ENCODE measurements at regions not wholly inside any gene's neighbourhood (a gene's known extent, or its start where the extent isn't known, plus 50 kb on each side); places are given as distances from the start of the nearest gene placed in this dataset.

DNA sequence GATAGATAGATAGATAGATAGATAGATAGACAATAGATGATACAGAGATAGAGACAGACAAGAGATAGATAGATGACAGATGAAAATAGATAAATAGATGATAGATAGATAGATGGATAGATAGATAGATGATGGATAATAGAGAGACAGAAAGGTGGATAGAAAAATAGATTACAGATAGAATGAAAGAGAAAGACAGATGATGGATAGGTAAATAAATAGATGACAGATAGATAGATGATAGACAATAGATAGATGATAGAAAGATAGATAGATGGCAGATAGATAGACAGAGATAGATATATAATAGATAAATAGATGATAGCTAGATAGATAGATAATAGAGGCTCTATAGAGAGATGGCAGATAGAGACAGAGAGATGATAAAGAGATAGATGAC, 523.0 kb downstream of the BCL11B start:
- no peak for ATAC-seq
- no peak for DNase-seq
- intact Hi-C loops (cut with DNase I, micrococcal nuclease) = no loop called here

DNA sequence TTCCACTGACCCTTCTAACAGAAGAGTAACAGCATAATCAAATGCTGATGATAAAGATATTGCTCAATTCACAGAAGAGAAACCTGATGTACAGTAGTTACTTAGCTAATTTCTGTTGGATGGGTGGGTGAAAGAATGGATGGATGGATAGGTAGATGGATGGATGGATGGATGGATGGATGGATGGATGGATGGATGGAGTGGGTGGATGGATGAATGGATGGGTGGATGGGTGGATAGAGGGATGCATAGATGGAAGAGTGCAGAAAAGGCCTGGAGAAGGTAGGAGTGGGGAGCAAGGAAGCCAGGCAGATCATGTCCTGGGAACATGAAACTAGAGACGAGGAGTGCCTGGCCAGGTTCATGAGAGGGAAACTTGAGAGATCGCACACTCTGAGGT, 520.9 kb downstream of the BCL11B start:
- intact Hi-C loops (cut with DNase I, micrococcal nuclease) = no loop called here
- ATAC-seq (no peak), DNase-seq (no peak)

DNA sequence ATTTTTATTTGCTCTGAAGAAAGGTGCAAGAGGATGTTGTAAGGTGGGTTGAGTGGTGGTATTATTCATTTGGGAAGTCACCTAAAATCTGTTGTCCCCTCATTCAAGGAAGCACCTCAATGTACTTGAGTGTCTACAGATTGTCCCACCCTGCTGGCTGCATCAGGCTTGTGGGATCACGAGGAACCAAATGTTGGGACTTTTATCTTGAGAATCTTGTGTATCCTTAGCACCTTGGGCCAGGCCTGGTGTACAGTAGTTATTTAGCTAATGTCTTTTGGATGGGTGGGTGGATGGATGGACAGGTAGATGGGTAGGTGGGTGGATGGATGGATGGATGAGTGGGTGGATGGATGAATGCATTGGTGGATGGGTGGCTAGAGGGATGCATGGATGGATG, 519.3 kb downstream of the BCL11B start:
- no peak for ATAC-seq
- intact Hi-C loops (cut with DNase I, micrococcal nuclease) = no loop called here
- no peak for DNase-seq

DNA sequence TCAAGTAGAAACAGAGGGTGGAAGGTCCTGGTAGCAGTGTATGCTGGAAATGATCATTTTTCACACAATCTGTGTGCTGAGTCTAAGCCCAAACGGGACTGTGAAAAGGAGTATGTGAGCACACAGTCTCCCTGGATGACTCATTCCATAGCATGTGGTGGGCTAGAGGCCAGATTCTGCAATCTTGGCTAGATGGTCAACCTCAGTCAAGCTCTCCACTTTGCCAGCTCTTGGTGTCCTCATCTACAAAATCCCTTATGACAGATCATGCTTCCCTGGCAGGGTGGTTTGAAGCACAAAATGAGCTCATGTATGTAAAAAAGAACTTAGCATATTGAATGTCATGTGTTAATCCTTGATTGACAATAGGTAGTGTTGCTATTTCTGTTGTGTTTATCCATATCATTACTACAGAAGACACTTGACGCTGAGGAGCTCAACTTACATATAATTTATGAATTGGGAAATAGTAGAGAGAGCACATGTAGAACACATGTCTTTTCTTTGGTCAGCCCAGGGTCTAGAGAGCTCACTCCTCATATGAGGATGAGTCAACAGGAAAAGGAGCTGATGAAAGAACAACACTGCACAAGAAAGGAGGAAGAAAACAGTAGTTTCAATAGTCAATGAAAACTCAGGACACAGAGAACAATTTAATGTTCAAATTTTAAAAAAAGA, 517.5 kb downstream of the BCL11B start:
- ATAC-seq (no peak), DNase-seq (no peak)
- intact Hi-C loops (cut with DNase I, micrococcal nuclease) = no loop called here

DNA sequence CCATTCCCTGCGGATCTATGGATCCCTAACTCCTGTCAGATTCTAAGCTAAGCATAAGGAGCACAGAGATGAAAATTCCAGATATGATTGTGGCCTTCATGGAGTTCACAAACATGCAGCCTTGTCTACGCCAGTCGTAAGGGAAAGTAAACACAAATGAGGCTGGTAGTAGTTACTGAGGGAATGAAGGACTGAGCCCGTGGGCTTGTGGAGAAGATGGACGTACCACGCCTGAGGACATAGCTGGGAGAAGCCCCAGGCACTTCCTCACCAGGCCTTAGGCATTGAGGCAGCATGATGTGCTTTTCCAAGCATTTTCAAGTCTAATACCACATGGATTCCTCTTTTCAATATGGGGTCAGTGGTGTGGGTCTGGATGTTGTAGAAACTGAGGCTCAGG, 515.2 kb downstream of the BCL11B start:
- intact Hi-C loops (cut with DNase I, micrococcal nuclease) = no loop called here
- ATAC-seq = no peak
- no peak for DNase-seq

DNA sequence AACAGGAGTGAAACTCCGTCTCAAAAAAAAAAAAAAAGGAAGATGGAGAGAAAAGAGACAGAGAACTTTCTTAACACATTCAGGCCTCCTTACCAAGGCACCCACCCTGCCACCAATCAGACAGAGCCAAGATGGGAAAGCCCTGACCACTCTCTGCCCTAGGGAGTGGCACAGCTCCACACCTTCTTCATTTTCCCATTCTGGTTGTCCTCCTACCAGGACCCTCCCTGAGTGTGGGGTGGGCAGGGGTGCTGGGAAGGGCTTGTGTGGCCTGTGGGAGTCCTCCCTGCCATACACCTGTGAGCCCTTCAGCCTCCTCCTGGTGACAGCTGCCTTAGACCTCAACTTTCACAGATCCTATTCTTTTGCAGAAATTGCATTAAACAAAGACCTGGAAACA, 513.6 kb downstream of the BCL11B start:
- DNase-seq (no peak), ATAC-seq (no peak)
- intact Hi-C loops (cut with DNase I, micrococcal nuclease) = no loop called here

DNA sequence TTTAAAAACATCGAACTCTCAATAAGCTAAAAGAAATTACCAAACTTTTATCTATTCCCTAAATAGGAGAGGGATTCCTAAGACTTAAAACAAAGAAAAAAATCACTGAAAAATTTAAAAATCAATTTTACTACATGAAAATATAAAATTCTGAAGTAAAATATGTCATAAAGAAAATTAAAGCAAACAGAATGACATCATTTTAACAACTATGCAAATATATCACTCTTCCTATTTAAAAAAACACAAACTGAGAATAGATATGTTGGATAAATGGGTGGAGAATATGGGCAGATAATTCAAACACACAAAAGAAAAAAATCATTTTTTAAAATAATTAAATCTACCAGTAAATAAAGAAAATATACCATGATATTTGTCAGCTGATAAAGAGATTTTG, 510.0 kb downstream of the BCL11B start:
- intact Hi-C loops (cut with DNase I, micrococcal nuclease) = no loop called here
- DNase-seq (no peak), ATAC-seq (no peak)

DNA sequence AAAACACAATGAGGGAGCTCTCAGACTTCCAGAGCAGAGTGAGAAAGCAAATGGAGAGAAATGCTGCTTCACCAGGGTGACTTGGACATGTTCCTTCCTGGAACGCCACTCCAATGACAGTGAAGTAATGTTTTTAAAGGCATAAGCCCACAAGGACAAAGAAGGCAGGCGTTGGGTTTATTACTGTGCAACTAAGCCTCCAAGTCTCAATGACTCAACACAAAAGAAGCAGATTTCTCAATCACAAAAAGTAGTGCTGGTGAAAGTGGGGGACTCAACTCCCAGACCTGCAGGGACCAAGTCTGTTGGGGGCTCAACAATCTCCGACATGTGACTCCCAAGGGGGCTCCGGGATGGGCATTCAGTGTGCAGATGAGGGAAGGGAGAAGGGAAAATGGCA, 505.2 kb downstream of the BCL11B start:
- DNase-seq = no peak
- no peak for ATAC-seq
- intact Hi-C loops (cut with DNase I, micrococcal nuclease) = no loop called here

DNA sequence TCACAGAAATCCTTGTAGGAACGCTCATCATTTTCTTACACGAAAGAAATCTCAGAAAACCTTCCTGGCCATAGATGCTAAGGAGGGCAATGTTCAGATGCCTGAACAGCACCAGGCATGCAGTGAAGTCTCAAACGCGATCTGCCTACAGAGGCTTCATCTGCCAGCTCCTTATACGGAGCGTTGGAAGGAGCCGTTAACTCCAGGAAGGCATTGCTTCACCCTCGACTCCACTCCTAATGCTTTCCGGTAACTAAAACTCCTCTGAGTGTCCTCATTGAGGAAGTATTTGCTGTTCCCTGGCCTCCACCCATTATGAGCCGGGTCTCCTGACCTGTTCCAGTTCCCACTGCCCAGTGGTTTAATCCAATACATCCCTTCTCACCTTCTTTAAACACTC, 502.7 kb downstream of the BCL11B start:
- intact Hi-C loops (cut with DNase I, micrococcal nuclease) = no loop called here
- DNase-seq = no peak
- no peak for ATAC-seq

DNA sequence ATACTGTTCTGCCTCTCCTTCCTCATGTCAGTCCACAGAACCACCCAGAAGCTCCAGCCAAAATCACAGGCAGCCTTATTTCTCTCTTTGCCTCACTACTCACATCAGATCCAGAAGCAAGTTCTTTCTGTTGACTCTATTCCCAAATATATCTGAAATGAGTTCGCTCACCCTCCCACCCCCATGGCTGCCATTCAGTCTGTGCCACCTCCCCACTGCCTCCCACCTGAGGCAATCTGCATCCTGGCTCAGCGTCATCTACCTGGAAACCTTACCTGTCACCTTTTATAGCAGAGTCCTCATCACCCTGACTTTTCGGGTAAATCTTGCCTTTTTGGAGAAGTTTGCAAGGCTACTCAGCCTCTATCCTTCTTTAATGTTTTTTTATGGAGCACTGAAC, 501.8 kb downstream of the BCL11B start:
- ATAC-seq (no peak), DNase-seq (no peak)
- intact Hi-C loops (cut with DNase I, micrococcal nuclease) = no loop called here

DNA sequence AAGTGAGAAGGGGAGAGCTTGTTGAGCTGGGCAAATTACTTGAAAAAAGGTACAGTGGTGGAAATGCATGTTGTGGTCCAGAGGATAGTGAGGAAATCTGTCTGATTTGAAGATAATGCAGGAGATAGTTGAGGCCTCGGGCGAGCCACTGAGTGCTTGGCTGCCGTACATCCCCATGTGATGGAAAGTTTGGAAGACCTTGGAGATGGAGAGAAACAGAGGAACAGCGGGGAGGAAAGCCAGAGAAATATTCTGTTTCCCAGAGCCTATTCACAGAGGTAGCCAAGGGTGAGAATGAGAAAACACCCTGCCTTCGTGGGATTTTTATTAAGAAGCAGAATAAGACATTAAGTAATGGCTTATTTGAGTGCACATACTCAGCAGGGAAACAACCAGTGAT, 498.2 kb downstream of the BCL11B start:
- DNase-seq (no peak), ATAC-seq (no peak)
- intact Hi-C loops (cut with DNase I, micrococcal nuclease) = no loop called here

DNA sequence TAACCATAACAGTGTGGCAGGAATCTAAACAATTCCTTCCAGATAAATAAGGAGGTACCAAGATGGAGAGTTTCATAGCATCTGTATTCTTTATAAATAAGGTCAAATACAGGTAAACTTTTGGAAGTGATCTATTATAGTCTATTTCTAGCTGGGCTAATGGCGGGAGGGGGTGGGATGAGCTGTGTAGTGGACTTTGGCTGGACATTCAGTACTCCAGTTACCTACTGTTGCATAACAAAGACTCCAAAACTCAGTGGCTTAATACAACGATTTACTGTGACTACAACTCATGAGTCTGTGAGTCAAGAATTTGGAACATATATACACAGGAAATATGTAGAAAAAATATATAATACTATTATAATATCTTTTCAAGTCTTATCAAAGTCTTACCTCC, 496.1 kb downstream of the BCL11B start:
- no peak for DNase-seq
- intact Hi-C loops (cut with DNase I, micrococcal nuclease) = no loop called here
- ATAC-seq = no peak

DNA sequence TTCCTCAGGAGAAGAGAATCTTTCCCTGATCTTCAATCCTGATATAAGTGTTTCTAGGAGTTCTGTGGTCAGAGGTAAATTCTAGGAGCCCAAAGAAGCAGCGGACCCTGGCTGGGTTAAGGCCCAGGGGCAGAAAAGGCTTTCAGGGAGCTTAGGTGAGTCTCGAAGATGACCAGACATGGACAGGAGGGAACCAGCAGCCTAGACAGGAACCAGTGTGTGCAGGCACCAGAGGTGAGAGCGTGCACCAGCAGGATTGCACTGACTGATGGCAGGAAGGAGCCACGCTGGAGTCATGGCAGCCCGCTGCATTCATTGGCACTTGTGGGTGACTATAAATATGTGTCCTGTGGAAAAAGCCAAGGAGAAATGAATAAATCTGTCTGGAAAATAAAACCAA, 489.9 kb downstream of the BCL11B start:
- ATAC-seq (no peak), DNase-seq (no peak)
- intact Hi-C loops (cut with DNase I, micrococcal nuclease) = no loop called here

DNA sequence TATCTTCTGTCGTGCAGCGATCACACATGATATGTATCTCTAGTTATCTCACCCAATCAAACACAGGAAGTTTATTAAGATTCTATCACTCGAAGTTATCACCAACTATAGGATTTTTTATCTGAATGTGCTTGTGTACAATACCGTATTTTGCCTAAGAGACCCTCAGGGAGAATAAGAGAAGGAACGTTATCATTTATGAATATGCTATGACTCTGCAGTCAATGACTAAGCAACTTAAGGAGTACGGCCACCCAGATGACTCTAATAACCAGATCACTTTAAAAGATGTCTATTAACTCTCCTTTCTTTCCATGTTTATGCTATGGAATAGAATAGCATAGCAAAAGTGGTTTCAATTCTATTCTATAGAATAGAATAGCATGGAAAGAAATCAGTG, 486.4 kb downstream of the BCL11B start:
- no peak for ATAC-seq
- intact Hi-C loops (cut with DNase I, micrococcal nuclease) = no loop called here

DNA sequence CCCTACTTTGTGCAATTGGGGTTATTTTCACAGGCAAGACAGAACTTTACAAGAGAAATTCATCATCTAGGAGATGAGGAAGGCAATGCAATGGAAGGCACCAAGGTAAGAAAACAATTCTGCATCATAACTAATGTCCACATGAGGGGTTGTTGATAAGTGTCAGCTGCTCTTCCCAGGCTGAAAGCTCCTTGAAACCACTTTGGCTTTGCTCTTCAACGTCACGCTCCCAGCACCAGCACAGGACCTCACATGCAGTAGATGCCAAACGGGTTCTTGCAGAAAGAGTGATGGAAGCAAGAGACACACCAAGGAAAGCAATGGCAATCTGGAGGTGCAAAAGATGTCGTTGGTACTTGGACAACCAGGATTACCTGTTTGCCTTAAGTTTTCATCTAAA, 485.5 kb downstream of the BCL11B start:
- intact Hi-C loops (cut with DNase I, micrococcal nuclease) = no loop called here

More for the DNA sequence above, 486.4 kb downstream of the BCL11B start:
- no peak for DNase-seq

DNA sequence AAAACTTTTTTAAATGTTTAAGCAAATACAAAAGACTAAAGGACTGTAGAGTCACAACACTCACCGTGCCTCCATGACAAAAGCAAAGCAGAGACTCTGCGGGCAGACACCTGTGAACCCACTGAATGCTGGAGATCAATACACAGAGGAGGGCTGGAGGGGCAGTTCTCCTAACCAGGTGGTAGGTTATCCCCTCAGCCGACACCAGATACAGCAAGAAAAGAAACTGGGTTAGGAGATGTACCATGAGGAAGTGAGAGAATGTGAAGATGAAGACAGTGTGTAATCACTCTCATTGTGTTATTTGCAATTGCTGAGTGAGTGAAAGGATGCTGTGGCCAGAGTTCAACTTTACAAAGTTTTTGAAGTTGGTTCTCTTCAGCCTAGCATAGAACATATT, 480.3 kb downstream of the BCL11B start:
- intact Hi-C loops (cut with DNase I, micrococcal nuclease) = no loop called here
- DNase-seq = no peak
- no peak for ATAC-seq

More for the DNA sequence above, 485.5 kb downstream of the BCL11B start:
- DNase-seq (no peak), ATAC-seq (no peak)

DNA sequence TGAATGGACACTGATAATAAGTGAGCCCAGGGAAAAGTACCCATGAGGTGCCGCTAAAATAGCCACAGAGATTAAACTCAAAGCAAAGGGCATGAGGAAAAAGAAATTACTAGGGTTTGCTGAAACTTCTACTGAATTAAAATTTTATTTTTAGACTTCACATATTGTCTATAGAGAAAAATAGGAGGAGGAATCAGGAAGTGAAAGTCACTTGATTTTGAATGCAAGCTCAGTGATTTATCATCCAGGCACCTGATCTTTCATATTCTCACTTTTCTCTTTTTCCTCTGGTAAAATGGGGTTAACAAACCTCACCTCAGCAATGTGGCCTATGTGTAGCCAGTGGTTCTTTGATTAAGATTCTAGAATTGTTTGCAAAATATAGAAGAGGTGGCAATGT, 479.8 kb downstream of the BCL11B start:
- no peak for DNase-seq
- intact Hi-C loops (cut with DNase I, micrococcal nuclease) = no loop called here
- no peak for ATAC-seq

DNA sequence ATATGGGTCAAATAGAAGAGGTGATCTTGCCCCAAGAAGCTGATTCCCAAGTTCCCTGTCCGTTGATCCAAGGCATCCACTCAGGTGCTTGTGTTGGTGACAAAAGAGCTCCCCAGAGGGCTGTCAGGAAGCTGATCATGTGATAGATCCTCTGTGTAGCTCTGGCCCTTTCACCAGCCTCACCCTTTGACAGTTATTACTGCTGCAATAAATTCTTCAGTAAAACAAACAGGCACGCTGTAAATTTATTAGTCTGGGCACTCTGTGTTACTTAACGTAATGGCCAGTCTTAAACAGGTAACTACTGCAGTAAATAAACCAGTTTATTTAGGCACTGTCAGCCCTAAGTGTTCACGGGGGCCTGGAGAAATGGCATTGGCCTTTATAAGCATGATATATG, 473.9 kb downstream of the BCL11B start:
- DNase-seq (peak in 1 of 2 donors; percentile 5), ATAC-seq (peak; percentile 83)
- intact Hi-C loops (cut with DNase I, micrococcal nuclease) = no loop called here

DNA sequence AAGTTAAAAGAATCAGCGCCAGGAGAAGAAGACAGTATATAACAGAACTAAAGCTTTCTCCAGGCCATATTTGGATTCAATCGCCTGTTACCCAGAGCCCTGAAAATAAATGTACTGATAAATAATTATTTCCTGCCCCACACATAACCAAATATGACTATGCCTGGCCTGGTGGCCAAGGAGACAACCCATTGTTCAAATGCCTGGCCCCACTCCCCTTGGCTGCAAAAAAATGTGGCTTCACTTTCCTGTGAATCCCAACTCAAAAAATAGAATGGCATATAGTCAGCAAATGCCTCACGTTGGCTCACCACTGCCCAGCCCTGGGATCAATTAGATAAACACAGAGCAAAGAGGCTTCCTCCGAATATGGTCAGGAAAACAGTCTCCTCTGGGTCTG, 472.1 kb downstream of the BCL11B start:
- intact Hi-C loops (cut with DNase I, micrococcal nuclease) = no loop called here
- DNase-seq = no peak
- ATAC-seq = no peak

DNA sequence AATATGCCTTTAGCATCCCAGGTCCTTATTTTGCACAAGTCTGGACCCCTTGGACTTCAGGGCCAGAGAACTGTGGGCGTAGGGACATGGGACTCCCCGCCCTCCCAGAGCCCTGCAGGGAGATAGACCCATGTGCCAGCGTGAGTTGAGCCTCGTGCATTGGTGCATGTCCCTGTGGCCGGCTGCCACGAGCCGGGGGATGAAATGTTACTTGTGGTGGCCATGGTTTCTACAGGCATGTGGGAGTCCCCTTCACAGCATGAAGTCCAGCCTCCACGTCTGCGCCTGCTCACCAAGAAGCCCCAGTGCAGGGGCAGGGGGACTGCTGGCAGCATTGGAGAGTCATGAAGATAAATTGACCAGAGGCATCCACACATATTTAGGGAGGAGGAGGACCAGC, 470.0 kb downstream of the BCL11B start:
- no peak for ATAC-seq
- intact Hi-C loops (cut with DNase I, micrococcal nuclease) = no loop called here
- DNase-seq = no peak

DNA sequence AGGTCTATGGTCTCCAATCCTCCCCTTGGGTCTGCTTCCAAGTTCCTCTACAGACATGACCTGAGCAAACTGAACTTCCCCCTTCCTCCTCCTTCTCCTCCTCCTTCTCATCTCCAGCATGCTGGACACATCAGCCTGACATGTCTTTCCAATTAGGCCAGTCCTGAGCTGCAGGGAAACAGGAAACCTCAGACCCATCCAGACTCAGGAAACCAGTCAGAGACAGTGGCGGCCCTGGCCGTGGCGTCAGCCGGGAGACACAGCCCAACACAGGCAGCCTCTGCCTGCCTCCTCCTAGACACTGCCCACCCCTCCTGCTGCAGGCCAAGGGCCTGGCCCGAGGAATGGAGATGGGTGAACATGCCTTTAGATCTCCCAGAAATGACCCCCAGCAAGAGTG, 468.8 kb downstream of the BCL11B start:
- no peak for ATAC-seq

More for the DNA sequence above, 468.8 kb downstream of the BCL11B start:
- intact Hi-C loops (cut with DNase I, micrococcal nuclease) = no loop called here
- no peak for DNase-seq
